ENCODE measurements at regions not wholly inside any gene's neighbourhood (a gene's known extent, or its start where the extent isn't known, plus 50 kb on each side); places are given as distances from the start of the nearest gene placed in this dataset.

DNA sequence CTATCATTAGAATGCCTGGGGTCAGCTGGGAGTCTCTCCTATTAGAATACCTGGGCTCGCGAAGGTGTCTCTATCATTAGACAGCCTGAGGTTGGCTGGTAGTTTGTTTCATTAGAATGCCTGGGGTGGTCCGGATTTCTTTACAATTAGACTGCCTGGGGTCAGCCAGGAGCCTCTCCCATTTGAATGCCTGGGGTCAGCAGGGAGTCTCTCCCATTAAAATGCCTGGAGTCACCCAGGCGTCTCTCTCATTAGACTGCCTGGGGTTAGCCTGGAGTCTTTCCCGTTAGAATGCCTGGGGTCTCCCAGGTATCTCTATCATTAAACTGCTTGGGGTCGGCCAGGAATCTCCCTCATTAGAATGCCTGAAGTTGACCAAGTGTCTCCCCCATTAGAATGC is 1458.3 kb downstream of the UQCRFS1 start:
- POLR2A ChIA-PET (ENCODE audit: low non-redundant PET): no interaction called here
- no peak for DNase-seq (ENCODE audit: low spot score)
- intact Hi-C loops (cut with micrococcal nuclease; ENCODE audit: unreplicated experiment): no loop called here

DNA sequence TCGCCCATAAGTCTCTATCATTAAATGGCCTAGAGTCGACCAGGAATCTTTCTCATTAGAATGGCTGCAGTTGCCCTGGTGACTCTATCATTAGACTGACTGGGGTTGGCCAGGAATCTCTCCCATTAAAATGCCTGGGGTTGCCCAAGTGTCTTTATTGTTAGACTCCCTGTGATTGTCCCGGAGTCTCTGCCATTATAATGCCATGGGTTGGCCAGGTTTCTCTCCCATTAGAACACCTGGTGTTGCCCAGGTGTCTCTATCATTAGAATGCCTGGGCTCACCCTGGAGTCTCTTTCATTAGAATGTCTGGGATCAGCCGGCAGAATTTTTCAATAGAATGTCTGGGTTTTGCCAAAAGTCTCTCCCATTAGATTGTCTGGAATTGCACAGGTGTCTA is 1459.3 kb downstream of the UQCRFS1 start:
- no peak overlapping the region for H3K27ac ChIP-seq (ENCODE audit: low read depth, low read length, poor library complexity, severe bottlenecking)
- H3K27me3 ChIP-seq (replicated peaks; ENCODE audit: insufficient read depth, low read depth, low read length, poor library complexity): no peaks in the 10 kb centered on the region
- DNase-seq (ENCODE audit: low spot score): no peak
- BruUV-seq (replicated peaks): no TSS peak
- H3K4me1 ChIP-seq (ENCODE audit: insufficient read depth, low read length, poor library complexity, severe bottlenecking): no peaks in the 10 kb centered on the region
- TF ChIP-seq CTCF (conservative IDR thresholded peaks at IDR 0.05; ENCODE audit: low read depth, low read length) (no peak), EZH2 (IDR thresholded peaks at IDR 0.05; ENCODE audit: borderline replicate concordance, low read depth, low read length, poor library complexity, severe bottlenecking) (no peak)
- peaks cover 30% of the 10 kb centered on the region for H3K9me3 ChIP-seq (ENCODE audit: low read depth, low read length, poor library complexity, severe bottlenecking)
- no peaks in the 10 kb centered on the region for H3K36me3 ChIP-seq (ENCODE audit: insufficient read depth, low read length, poor library complexity, severe bottlenecking)
- POLR2A ChIA-PET (ENCODE audit: low non-redundant PET): no interaction called here
- CTCF ChIA-PET: no interaction called here
- no peak overlapping the region for H3K4me3 ChIP-seq (ENCODE audit: low read depth, low read length, poor library complexity, severe bottlenecking)
- intact Hi-C loops (cut with micrococcal nuclease; ENCODE audit: unreplicated experiment): no loop called here

More for the DNA sequence above, 1458.3 kb downstream of the UQCRFS1 start:
- no TSS peak for BruUV-seq (replicated peaks)
- TF ChIP-seq CTCF (conservative IDR thresholded peaks at IDR 0.05; ENCODE audit: low read depth, low read length) (no peak), EZH2 (IDR thresholded peaks at IDR 0.05; ENCODE audit: borderline replicate concordance, low read depth, low read length, poor library complexity, severe bottlenecking) (no peak)
- Histone ChIP-seq H3K4me3 (ENCODE audit: low read depth, low read length, poor library complexity, severe bottlenecking) (no peak overlapping the region), H3K9me3 (ENCODE audit: low read depth, low read length, poor library complexity, severe bottlenecking) (peaks cover 29% of the 10 kb centered on the region), H3K4me1 (ENCODE audit: insufficient read depth, low read length, poor library complexity, severe bottlenecking) (no peaks in the 10 kb centered on the region), H3K27me3 (replicated peaks; ENCODE audit: insufficient read depth, low read depth, low read length, poor library complexity) (no peaks in the 10 kb centered on the region), H3K36me3 (ENCODE audit: insufficient read depth, low read length, poor library complexity, severe bottlenecking) (no peaks in the 10 kb centered on the region), H3K27ac (ENCODE audit: low read depth, low read length, poor library complexity, severe bottlenecking) (no peak overlapping the region)
- CTCF ChIA-PET: no interaction called here

DNA sequence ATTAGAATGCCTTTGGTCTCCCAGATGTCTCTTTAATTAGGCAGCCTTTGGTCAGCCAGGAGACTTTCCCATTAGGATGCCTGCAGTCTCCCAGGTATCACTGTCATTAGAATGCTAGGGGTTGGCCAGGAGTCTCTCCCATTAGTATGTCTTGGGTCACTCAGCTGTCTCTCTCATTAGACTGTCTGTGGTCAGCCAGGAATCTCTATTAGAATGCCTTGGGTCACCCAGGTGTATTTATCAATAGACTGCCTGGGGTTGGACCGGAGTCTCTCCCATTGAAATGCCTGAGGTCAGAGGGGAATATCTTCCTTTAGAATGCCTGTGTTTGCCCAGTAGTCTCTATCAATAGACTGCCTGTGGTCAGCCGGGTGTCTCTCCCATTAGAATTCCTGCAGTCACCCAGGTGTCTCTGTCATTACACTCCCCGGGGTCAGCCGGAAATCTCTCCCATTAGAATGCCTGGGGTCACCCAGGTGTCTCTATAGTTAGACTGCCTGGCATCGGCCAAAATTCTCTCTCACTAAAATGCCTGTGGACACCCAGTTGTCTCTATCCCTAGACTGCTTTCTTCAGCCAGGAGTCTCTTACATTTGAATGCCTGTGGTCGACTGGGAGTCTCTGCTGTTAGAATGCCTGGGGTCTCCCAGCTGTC is 1460.3 kb downstream of the UQCRFS1 start:
- TF ChIP-seq EZH2 (IDR thresholded peaks at IDR 0.05; ENCODE audit: borderline replicate concordance, low read depth, low read length, poor library complexity, severe bottlenecking) (no peak), CTCF (conservative IDR thresholded peaks at IDR 0.05; ENCODE audit: low read depth, low read length) (no peak)
- no peak for DNase-seq (ENCODE audit: low spot score)
- H3K4me1 ChIP-seq (ENCODE audit: insufficient read depth, low read length, poor library complexity, severe bottlenecking): no peaks in the 10 kb centered on the region
- H3K4me3 ChIP-seq (ENCODE audit: low read depth, low read length, poor library complexity, severe bottlenecking): no peak overlapping the region
- intact Hi-C loops (cut with micrococcal nuclease; ENCODE audit: unreplicated experiment): no loop called here
- ChIA-PET POLR2A (ENCODE audit: low non-redundant PET) (no interaction called here), CTCF (no interaction called here)
- BruUV-seq (replicated peaks): no TSS peak
- H3K27ac ChIP-seq (ENCODE audit: low read depth, low read length, poor library complexity, severe bottlenecking): no peak overlapping the region
- H3K36me3 ChIP-seq (ENCODE audit: insufficient read depth, low read length, poor library complexity, severe bottlenecking): no peaks in the 10 kb centered on the region
- H3K9me3 ChIP-seq (ENCODE audit: low read depth, low read length, poor library complexity, severe bottlenecking): peaks cover 20% of the 10 kb centered on the region
- H3K27me3 ChIP-seq (replicated peaks; ENCODE audit: insufficient read depth, low read depth, low read length, poor library complexity): no peaks in the 10 kb centered on the region
